ENCODE measurements at regions not wholly inside any gene's neighbourhood (a gene's known extent, or its start where the extent isn't known, plus 50 kb on each side); places are given as distances from the start of the nearest gene placed in this dataset.

- TF ChIP-seq EZH2 (IDR thresholded peaks at IDR 0.05; ENCODE audit: insufficient read depth, poor library complexity, severe bottlenecking) (no peak), EZH2phosphoT487 (IDR thresholded peaks at IDR 0.05; ENCODE audit: insufficient read depth, low read depth) (no peak)
- no peaks in the 10 kb centered on the region for H3K9me3 ChIP-seq (ENCODE audit: low read depth)
- H3K27me3 ChIP-seq (replicated peaks; ENCODE audit: insufficient read depth) = no peaks in the 10 kb centered on the region
- in situ Hi-C loops (cut with MboI) = no loop called here
- H2AFZ ChIP-seq = no peak overlapping the region
- no peak overlapping the region for H3K4me3 ChIP-seq
- H3K79me2 ChIP-seq (ENCODE audit: insufficient read depth) = no peaks in the 10 kb centered on the region
- no peak overlapping the region for H3K9ac ChIP-seq
- H3F3A ChIP-seq (ENCODE audit: insufficient read depth) = no peaks in the 10 kb centered on the region
- no peak for DNase-seq
- 85 to 92% methylated on average over 4 of the region's 4 CpGs for WGBS, 2 experiments (ENCODE audit: low coverage in 1 of 2, low lambda C conversion rate in 2 of 2, missing lambda C conversion rate in 2 of 2)
- no peaks in the 10 kb centered on the region for H3K36me3 ChIP-seq (ENCODE audit: low read depth)
- H3K4me2 ChIP-seq (ENCODE audit: unreplicated experiment) = no peak overlapping the region
- no peaks in the 10 kb centered on the region; the same call in 1 of the 2 replicates for H3K9me2 ChIP-seq (ENCODE audit: insufficient read depth)
- H4K20me1 ChIP-seq (ENCODE audit: insufficient read depth) = no peaks in the 10 kb centered on the region
- no peaks in the 10 kb centered on the region for H3K4me1 ChIP-seq (ENCODE audit: insufficient read depth)
- no peak overlapping the region for H3K27ac ChIP-seq
Observed at GRCh38 chr1:79785561-79785960, 779.0 kb upstream of the ADGRL4 start.

- WGBS, 2 experiments (ENCODE audit: low coverage in 1 of 2, low lambda C conversion rate in 2 of 2, missing lambda C conversion rate in 2 of 2) = 22 to 52% methylated on average over 3 of the region's 3 CpGs
- H3K27me3 ChIP-seq (replicated peaks; ENCODE audit: insufficient read depth) = no peaks in the 10 kb centered on the region
Observed at GRCh38 chr1:79781261-79781660, 774.7 kb upstream of the ADGRL4 start.

GRCh38 chr1:79777481-79778219 is 771.1 kb upstream of the ADGRL4 start:
- H3K4me1 ChIP-seq (ENCODE audit: insufficient read depth) = no peaks in the 10 kb centered on the region
- DNase-seq = no peak
- WGBS, 2 experiments (ENCODE audit: low coverage in 1 of 2, low lambda C conversion rate in 2 of 2, missing lambda C conversion rate in 2 of 2) = 62 to 73% methylated on average over 2 of the region's 2 CpGs
- TF ChIP-seq EZH2phosphoT487 (IDR thresholded peaks at IDR 0.05; ENCODE audit: insufficient read depth, low read depth) (no peak), EZH2 (IDR thresholded peaks at IDR 0.05; ENCODE audit: insufficient read depth, poor library complexity, severe bottlenecking) (no peak)
- H3K9me2 ChIP-seq (ENCODE audit: insufficient read depth) = no peaks in the 10 kb centered on the region; the same call in 1 of the 2 replicates
- no peaks in the 10 kb centered on the region for H3K36me3 ChIP-seq (ENCODE audit: low read depth)
- H4K20me1 ChIP-seq (ENCODE audit: insufficient read depth) = no peaks in the 10 kb centered on the region
- H3K27ac ChIP-seq = no peak overlapping the region
- no peaks in the 10 kb centered on the region for H3K9me3 ChIP-seq (ENCODE audit: low read depth)
- in situ Hi-C loops (cut with MboI) = no loop called here
- H3K79me2 ChIP-seq (ENCODE audit: insufficient read depth) = no peaks in the 10 kb centered on the region
- H3K4me2 ChIP-seq (ENCODE audit: unreplicated experiment) = no peak overlapping the region
- H2AFZ ChIP-seq = no peak overlapping the region
- H3K9ac ChIP-seq = no peak overlapping the region
- H3K4me3 ChIP-seq = no peak overlapping the region
- no peaks in the 10 kb centered on the region for H3K27me3 ChIP-seq (replicated peaks; ENCODE audit: insufficient read depth)
- no peaks in the 10 kb centered on the region for H3F3A ChIP-seq (ENCODE audit: insufficient read depth)

More at GRCh38 chr1:79781261-79781660, 774.7 kb upstream of the ADGRL4 start:
- H4K20me1 ChIP-seq (ENCODE audit: insufficient read depth) = no peaks in the 10 kb centered on the region
- TF ChIP-seq EZH2 (IDR thresholded peaks at IDR 0.05; ENCODE audit: insufficient read depth, poor library complexity, severe bottlenecking) (no peak), EZH2phosphoT487 (IDR thresholded peaks at IDR 0.05; ENCODE audit: insufficient read depth, low read depth) (no peak)
- DNase-seq = peak; percentile 59
- no peak overlapping the region for H3K9ac ChIP-seq
- H3K4me1 ChIP-seq (ENCODE audit: insufficient read depth) = no peaks in the 10 kb centered on the region
- H3K9me3 ChIP-seq (ENCODE audit: low read depth) = no peaks in the 10 kb centered on the region
- H2AFZ ChIP-seq = no peak overlapping the region; the same call in 1 of the 2 replicates
- no peak overlapping the region for H3K4me3 ChIP-seq
- no peak overlapping the region for H3K27ac ChIP-seq
- no peaks in the 10 kb centered on the region; the same call in 1 of the 2 replicates for H3K9me2 ChIP-seq (ENCODE audit: insufficient read depth)
- no peaks in the 10 kb centered on the region for H3K36me3 ChIP-seq (ENCODE audit: low read depth)
- in situ Hi-C loops (cut with MboI) = no loop called here
- H3K4me2 ChIP-seq (ENCODE audit: unreplicated experiment) = no peak overlapping the region
- H3K79me2 ChIP-seq (ENCODE audit: insufficient read depth) = no peaks in the 10 kb centered on the region
- H3F3A ChIP-seq (ENCODE audit: insufficient read depth) = no peaks in the 10 kb centered on the region

GRCh38 chr1:79775402-79775801 is 768.9 kb upstream of the ADGRL4 start:
- WGBS, 2 experiments (ENCODE audit: low coverage in 1 of 2, low lambda C conversion rate in 2 of 2, missing lambda C conversion rate in 2 of 2) = 49% methylated on average over 2 of the region's 2 CpGs
- no peaks in the 10 kb centered on the region for H3K4me1 ChIP-seq (ENCODE audit: insufficient read depth)
- in situ Hi-C loops (cut with MboI) = no loop called here
- TF ChIP-seq EZH2phosphoT487 (IDR thresholded peaks at IDR 0.05; ENCODE audit: insufficient read depth, low read depth) (no peak), EZH2 (IDR thresholded peaks at IDR 0.05; ENCODE audit: insufficient read depth, poor library complexity, severe bottlenecking) (no peak)
- H3F3A ChIP-seq (ENCODE audit: insufficient read depth) = no peaks in the 10 kb centered on the region
- no peak for DNase-seq
- H2AFZ ChIP-seq = no peak overlapping the region
- H3K4me2 ChIP-seq (ENCODE audit: unreplicated experiment) = no peak overlapping the region
- H4K20me1 ChIP-seq (ENCODE audit: insufficient read depth) = no peaks in the 10 kb centered on the region
- no peaks in the 10 kb centered on the region for H3K79me2 ChIP-seq (ENCODE audit: insufficient read depth)
- H3K36me3 ChIP-seq (ENCODE audit: low read depth) = no peaks in the 10 kb centered on the region
- no peaks in the 10 kb centered on the region for H3K27me3 ChIP-seq (replicated peaks; ENCODE audit: insufficient read depth)
- H3K9me3 ChIP-seq (ENCODE audit: low read depth) = no peaks in the 10 kb centered on the region
- H3K27ac ChIP-seq = no peak overlapping the region
- H3K9ac ChIP-seq = no peak overlapping the region
- no peaks in the 10 kb centered on the region; the same call in 1 of the 2 replicates for H3K9me2 ChIP-seq (ENCODE audit: insufficient read depth)
- no peak overlapping the region for H3K4me3 ChIP-seq

Data from GM23248 (cell line).